Mucosa of rectum (tissue), 2 donors: ENCODE measurements at regions not wholly inside any gene's neighbourhood (a gene's known extent, or its start where the extent isn't known, plus 50 kb on each side); places are given as distances from the start of the nearest gene placed in this dataset.

Experiments
- H3K27ac ChIP-seq, 2 donors: one replicate each; pipeline ENCODE4 v1.7.0; 2013; ENCODE audit warnings: inconsistent platforms in 2 of 2, low read depth in 2 of 2, low read length in 2 of 2
- H3K27me3 ChIP-seq, 2 donors: one replicate each; pipeline ENCODE4 v1.7.0; 2013; ENCODE audit warnings: low read length in 2 of 2; ENCODE audit not compliant: control insufficient read depth in 2 of 2, insufficient read depth in 2 of 2
- H3K36me3 ChIP-seq, 2 donors: one replicate each; pipeline ENCODE4 v1.7.0; 2013; ENCODE audit warnings: low read length in 2 of 2; ENCODE audit not compliant: control insufficient read depth in 2 of 2, insufficient read depth in 2 of 2
- H3K4me1 ChIP-seq, 2 donors: one replicate each; pipeline ENCODE4 v1.7.0; 2013; ENCODE audit warnings: low read length in 2 of 2, mild to moderate bottlenecking in 1 of 2; ENCODE audit not compliant: control insufficient read depth in 2 of 2, insufficient read depth in 2 of 2
- H3K4me3 ChIP-seq, 2 donors: one replicate each; pipeline ENCODE4 v1.7.0; 2013; ENCODE audit warnings: low read length in 2 of 2
- H3K9ac ChIP-seq, 2 donors: one replicate each; pipeline ENCODE4 v1.7.0; 2013; ENCODE audit warnings: low read length in 2 of 2, low read depth in 1 of 2, mild to moderate bottlenecking in 1 of 2
- H3K9me3 ChIP-seq, 2 donors: one replicate each; pipeline ENCODE4 v1.7.0; 2013; ENCODE audit warnings: low read length in 2 of 2; ENCODE audit not compliant: control insufficient read depth in 2 of 2
- donor health status: healthy.
- donor health status: Normal muscosa, but diverticular disease.

GRCh38 chr2:156709091-156709490 lies 272.9 kb downstream of the GPD2 start:
- Histone ChIP-seq H3K27me3 (no peaks in the 10 kb centered on the region), H3K9me3 (no peaks in the 10 kb centered on the region), H3K27ac (no peak overlapping the region), H3K9ac (no peak overlapping the region), H3K4me1 (no peaks in the 10 kb centered on the region), H3K4me3 (no peak overlapping the region), H3K36me3 (no peaks in the 10 kb centered on the region)

- no peak overlapping the region for H3K4me3 ChIP-seq
- no peaks in the 10 kb centered on the region for H3K9me3 ChIP-seq
- H3K27me3 ChIP-seq: no peaks in the 10 kb centered on the region
- no peak overlapping the region for H3K27ac ChIP-seq
- H3K9ac ChIP-seq: no peak overlapping the region
- H3K4me1 ChIP-seq: no peaks in the 10 kb centered on the region
- no peaks in the 10 kb centered on the region for H3K36me3 ChIP-seq
Measured at GRCh38 chr2:156719036-156719435, 282.9 kb downstream of the GPD2 start.

GRCh38 chr2:156727867-156728266 lies 291.7 kb downstream of the GPD2 start:
- H3K36me3 ChIP-seq: no peaks in the 10 kb centered on the region
- no peaks in the 10 kb centered on the region for H3K9me3 ChIP-seq
- H3K27me3 ChIP-seq: no peaks in the 10 kb centered on the region

GRCh38 chr2:156728328-156728727 lies 292.1 kb downstream of the GPD2 start:
- no peak overlapping the region for H3K4me3 ChIP-seq
- H3K36me3 ChIP-seq: no peaks in the 10 kb centered on the region
- no peaks in the 10 kb centered on the region for H3K27me3 ChIP-seq
- H3K9ac ChIP-seq: no peak overlapping the region
- H3K27ac ChIP-seq: no peak overlapping the region
- no peaks in the 10 kb centered on the region for H3K4me1 ChIP-seq
- no peaks in the 10 kb centered on the region for H3K9me3 ChIP-seq

More at GRCh38 chr2:156727867-156728266, 291.7 kb downstream of the GPD2 start:
- Histone ChIP-seq H3K27ac (no peak overlapping the region), H3K4me3 (no peak overlapping the region), H3K4me1 (no peaks in the 10 kb centered on the region), H3K9ac (no peak overlapping the region)

- Histone ChIP-seq H3K9ac (no peak overlapping the region), H3K36me3 (no peaks in the 10 kb centered on the region), H3K27ac (no peak overlapping the region), H3K27me3 (no peaks in the 10 kb centered on the region), H3K9me3 (no peaks in the 10 kb centered on the region), H3K4me3 (no peak overlapping the region), H3K4me1 (no peaks in the 10 kb centered on the region)
Measured at GRCh38 chr2:156731506-156731905, 295.3 kb downstream of the GPD2 start.

- H3K9ac ChIP-seq: no peak overlapping the region
- H3K4me3 ChIP-seq: no peak overlapping the region
- no peaks in the 10 kb centered on the region for H3K36me3 ChIP-seq
- no peaks in the 10 kb centered on the region for H3K27me3 ChIP-seq
- H3K9me3 ChIP-seq: no peaks in the 10 kb centered on the region
- no peak overlapping the region for H3K27ac ChIP-seq
- H3K4me1 ChIP-seq: no peaks in the 10 kb centered on the region
Measured at GRCh38 chr2:156736950-156737349, 300.8 kb downstream of the GPD2 start.

GRCh38 chr2:156739301-156739700 lies 303.1 kb downstream of the GPD2 start:
- H3K4me3 ChIP-seq: no peak overlapping the region

GRCh38 chr2:156745619-156746018 lies 309.4 kb downstream of the GPD2 start:
- no peak overlapping the region for H3K9ac ChIP-seq
- H3K4me3 ChIP-seq: no peak overlapping the region
- no peaks in the 10 kb centered on the region for H3K4me1 ChIP-seq
- H3K27me3 ChIP-seq: no peaks in the 10 kb centered on the region
- no peaks in the 10 kb centered on the region for H3K9me3 ChIP-seq
- no peaks in the 10 kb centered on the region for H3K36me3 ChIP-seq
- no peak overlapping the region for H3K27ac ChIP-seq

More at GRCh38 chr2:156739301-156739700, 303.1 kb downstream of the GPD2 start:
- Histone ChIP-seq H3K9ac (no peak overlapping the region), H3K36me3 (no peaks in the 10 kb centered on the region), H3K9me3 (no peaks in the 10 kb centered on the region), H3K27me3 (no peaks in the 10 kb centered on the region), H3K27ac (no peak overlapping the region), H3K4me1 (no peaks in the 10 kb centered on the region)

GRCh38 chr2:156748221-156748620 lies 312.0 kb downstream of the GPD2 start:
- H3K4me3 ChIP-seq: no peak overlapping the region
- no peaks in the 10 kb centered on the region for H3K27me3 ChIP-seq
- H3K27ac ChIP-seq: no peak overlapping the region
- H3K9ac ChIP-seq: no peak overlapping the region
- no peaks in the 10 kb centered on the region for H3K4me1 ChIP-seq
- no peaks in the 10 kb centered on the region for H3K36me3 ChIP-seq
- no peaks in the 10 kb centered on the region for H3K9me3 ChIP-seq

- Histone ChIP-seq H3K4me3 (no peak overlapping the region), H3K36me3 (no peaks in the 10 kb centered on the region), H3K9me3 (no peaks in the 10 kb centered on the region), H3K27ac (no peak overlapping the region), H3K9ac (no peak overlapping the region), H3K4me1 (no peaks in the 10 kb centered on the region), H3K27me3 (no peaks in the 10 kb centered on the region)
Measured at GRCh38 chr2:156752042-156752441, 315.9 kb downstream of the GPD2 start.

- Histone ChIP-seq H3K36me3 (no peaks in the 10 kb centered on the region), H3K27me3 (no peaks in the 10 kb centered on the region), H3K4me1 (no peaks in the 10 kb centered on the region), H3K9ac (no peak overlapping the region), H3K9me3 (no peaks in the 10 kb centered on the region), H3K27ac (no peak overlapping the region), H3K4me3 (no peak overlapping the region)
Measured at GRCh38 chr2:156753766-156754165, 317.6 kb downstream of the GPD2 start.
